ENCODE measurements at regions not wholly inside any gene's neighbourhood (a gene's known extent, or its start where the extent isn't known, plus 50 kb on each side); places are given as distances from the start of the nearest gene placed in this dataset.

DNA sequence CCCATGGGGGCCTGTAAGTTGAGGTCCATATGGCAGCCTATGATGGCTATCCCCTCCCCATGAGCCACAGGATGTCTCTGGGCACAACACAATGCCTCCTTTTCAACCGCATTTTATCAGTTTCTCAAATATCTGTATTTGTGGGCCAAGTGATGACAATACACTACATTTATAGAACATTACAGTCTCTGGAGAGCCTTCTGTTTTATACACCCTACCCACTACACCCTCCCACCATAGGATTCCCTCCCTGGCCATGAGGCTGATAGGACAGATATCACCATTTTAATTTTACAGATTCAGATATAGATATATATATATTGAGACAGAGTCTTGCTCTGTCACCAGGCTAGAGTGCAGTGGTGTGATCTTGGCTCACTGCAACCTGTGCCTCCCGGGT, 236.8 kb downstream of the ENC1 start:
- Histone ChIP-seq H3K36me3 (ENCODE audit: control insufficient read depth in 2 of 2, insufficient read depth in 2 of 2, low read length in 2 of 2) (no peaks in the 10 kb centered on the region), H3K27ac (ENCODE audit: low read length) (no peak overlapping the region), H3K9ac (ENCODE audit: low read length in 2 of 2) (no peak overlapping the region), H3K9me3 (ENCODE audit: control insufficient read depth in 2 of 2, low read length in 2 of 2) (peaks cover 0 to 4% of the 10 kb centered on the region in 2 donors), H3K4me3 (ENCODE audit: low read length in 2 of 2) (no peak overlapping the region), H3K4me1 (ENCODE audit: control insufficient read depth, insufficient read depth, low read length) (no peaks in the 10 kb centered on the region), H3K27me3 (ENCODE audit: control insufficient read depth in 1 of 2, insufficient read depth in 2 of 2, low read length in 2 of 2) (no peaks in the 10 kb centered on the region)

DNA sequence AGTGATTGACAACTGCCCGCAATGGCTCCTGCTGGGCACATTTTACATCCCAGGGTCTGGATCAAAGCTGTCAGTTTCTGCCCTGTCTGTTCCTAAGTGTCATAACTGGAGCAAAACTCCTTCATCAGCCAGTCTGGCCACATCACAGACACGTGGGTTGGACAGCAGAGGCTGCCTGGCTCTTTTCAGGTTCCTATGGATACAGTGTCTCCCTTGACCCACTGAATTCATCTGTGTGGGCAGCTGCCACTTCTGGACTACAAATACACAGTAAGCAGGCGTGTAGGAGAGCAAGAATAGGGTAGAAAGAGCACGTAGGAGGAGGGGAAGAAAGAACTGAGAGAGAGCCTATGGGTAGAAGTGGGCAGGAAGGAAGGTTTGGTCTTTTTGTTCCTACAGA, 238.0 kb downstream of the ENC1 start:
- H3K4me3 ChIP-seq (ENCODE audit: low read length in 2 of 2), result no peak overlapping the region
- H3K27me3 ChIP-seq (ENCODE audit: control insufficient read depth in 1 of 2, insufficient read depth in 2 of 2, low read length in 2 of 2), result no peaks in the 10 kb centered on the region
- no peak overlapping the region for H3K9ac ChIP-seq (ENCODE audit: low read length in 2 of 2)
- no peak overlapping the region for H3K27ac ChIP-seq (ENCODE audit: low read length)
- H3K9me3 ChIP-seq (ENCODE audit: control insufficient read depth in 2 of 2, low read length in 2 of 2), result peaks cover 0 to 4% of the 10 kb centered on the region in 2 donors
- H3K4me1 ChIP-seq (ENCODE audit: control insufficient read depth, insufficient read depth, low read length), result no peaks in the 10 kb centered on the region
- no peaks in the 10 kb centered on the region for H3K36me3 ChIP-seq (ENCODE audit: control insufficient read depth in 2 of 2, insufficient read depth in 2 of 2, low read length in 2 of 2)

DNA sequence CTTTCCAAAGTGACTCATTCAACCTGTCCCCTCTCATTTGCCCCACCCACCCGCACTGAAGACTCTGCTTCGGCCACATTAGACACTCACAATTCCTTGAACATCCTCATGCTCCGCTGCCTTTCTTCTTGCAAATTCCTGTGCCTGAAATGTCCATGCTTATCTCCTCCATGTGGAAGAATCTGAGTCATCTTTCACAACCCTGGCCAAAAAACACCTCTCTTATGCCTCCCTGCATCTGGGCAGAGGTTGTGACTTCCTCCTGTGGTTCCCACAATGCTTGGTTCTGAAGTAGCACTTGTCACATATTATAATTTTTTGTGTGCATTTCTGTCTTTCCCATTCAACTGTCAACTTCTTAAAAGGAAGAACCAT, 238.6 kb downstream of the ENC1 start:
- Histone ChIP-seq H3K27me3 (ENCODE audit: control insufficient read depth in 1 of 2, insufficient read depth in 2 of 2, low read length in 2 of 2) (no peaks in the 10 kb centered on the region), H3K4me1 (ENCODE audit: control insufficient read depth, insufficient read depth, low read length) (no peaks in the 10 kb centered on the region), H3K4me3 (ENCODE audit: low read length in 2 of 2) (no peak overlapping the region), H3K36me3 (ENCODE audit: control insufficient read depth in 2 of 2, insufficient read depth in 2 of 2, low read length in 2 of 2) (no peaks in the 10 kb centered on the region), H3K9ac (ENCODE audit: low read length in 2 of 2) (no peak overlapping the region), H3K9me3 (ENCODE audit: control insufficient read depth in 2 of 2, low read length in 2 of 2) (peaks cover 0 to 4% of the 10 kb centered on the region in 2 donors), H3K27ac (ENCODE audit: low read length) (no peak overlapping the region)

DNA sequence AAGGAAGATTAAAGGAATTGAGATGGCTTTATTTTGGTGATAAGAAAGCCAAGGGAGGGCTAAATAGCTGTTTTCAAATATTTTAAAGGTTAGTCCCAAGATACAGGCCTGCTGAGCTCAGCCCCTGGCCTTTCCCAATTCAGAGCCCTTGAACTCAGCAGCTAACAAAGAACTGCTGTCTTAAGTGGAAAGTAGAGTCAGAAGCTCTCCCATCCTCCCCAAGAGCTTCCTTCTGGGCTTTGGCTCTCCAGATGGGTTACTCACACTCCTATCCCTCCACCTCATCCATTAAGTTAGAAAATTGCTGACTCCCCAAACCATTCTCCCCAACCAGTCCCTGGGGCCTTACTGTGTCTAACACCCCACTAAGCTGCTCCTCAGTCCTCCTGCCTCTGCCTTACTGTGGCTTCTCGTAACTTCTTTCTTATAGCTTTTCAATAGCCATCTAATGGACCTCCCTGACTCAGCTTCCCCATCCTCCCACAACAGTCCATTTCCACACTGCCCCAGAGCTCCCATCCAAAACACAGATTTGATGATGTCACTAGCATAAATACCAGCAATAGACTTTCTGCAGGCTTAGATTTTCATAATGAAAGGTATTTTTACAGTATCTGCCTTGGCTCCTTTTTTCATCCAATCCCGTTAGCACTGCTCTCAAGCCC, 239.1 kb downstream of the ENC1 start:
- Histone ChIP-seq H3K4me1 (ENCODE audit: control insufficient read depth, insufficient read depth, low read length) (no peaks in the 10 kb centered on the region), H3K4me3 (ENCODE audit: low read length in 2 of 2) (no peak overlapping the region), H3K9me3 (ENCODE audit: control insufficient read depth in 2 of 2, low read length in 2 of 2) (peaks cover 0 to 4% of the 10 kb centered on the region in 2 donors), H3K9ac (ENCODE audit: low read length in 2 of 2) (no peak overlapping the region), H3K27me3 (ENCODE audit: control insufficient read depth in 1 of 2, insufficient read depth in 2 of 2, low read length in 2 of 2) (no peaks in the 10 kb centered on the region), H3K36me3 (ENCODE audit: control insufficient read depth in 2 of 2, insufficient read depth in 2 of 2, low read length in 2 of 2) (no peaks in the 10 kb centered on the region), H3K27ac (ENCODE audit: low read length) (no peak overlapping the region)

DNA sequence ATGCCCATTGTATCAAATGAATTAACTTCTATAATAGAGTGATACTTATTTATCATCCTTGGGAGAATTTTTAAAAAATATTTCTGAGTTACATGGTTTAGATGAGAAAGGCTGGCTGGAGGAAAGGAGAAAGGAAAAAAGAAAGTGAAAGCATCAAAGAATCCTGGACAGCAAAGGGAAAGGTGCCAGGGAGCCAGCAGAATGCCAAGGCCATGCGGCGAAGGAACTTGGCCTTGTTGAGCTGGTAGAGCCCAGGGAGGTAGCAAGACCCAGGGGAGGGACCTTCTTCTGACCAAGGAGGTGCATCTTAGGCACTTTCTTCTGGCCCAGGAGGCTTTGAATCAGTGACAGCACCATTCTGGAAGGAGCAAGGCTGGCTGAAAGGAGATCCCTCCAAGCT, 240.5 kb downstream of the ENC1 start:
- Histone ChIP-seq H3K9ac (ENCODE audit: low read length in 2 of 2) (no peak overlapping the region), H3K9me3 (ENCODE audit: control insufficient read depth in 2 of 2, low read length in 2 of 2) (peaks cover 0 to 4% of the 10 kb centered on the region in 2 donors), H3K27me3 (ENCODE audit: control insufficient read depth in 1 of 2, insufficient read depth in 2 of 2, low read length in 2 of 2) (no peaks in the 10 kb centered on the region), H3K4me3 (ENCODE audit: low read length in 2 of 2) (no peak overlapping the region), H3K27ac (ENCODE audit: low read length) (no peak overlapping the region), H3K36me3 (ENCODE audit: control insufficient read depth in 2 of 2, insufficient read depth in 2 of 2, low read length in 2 of 2) (no peaks in the 10 kb centered on the region), H3K4me1 (ENCODE audit: control insufficient read depth, insufficient read depth, low read length) (no peaks in the 10 kb centered on the region)

DNA sequence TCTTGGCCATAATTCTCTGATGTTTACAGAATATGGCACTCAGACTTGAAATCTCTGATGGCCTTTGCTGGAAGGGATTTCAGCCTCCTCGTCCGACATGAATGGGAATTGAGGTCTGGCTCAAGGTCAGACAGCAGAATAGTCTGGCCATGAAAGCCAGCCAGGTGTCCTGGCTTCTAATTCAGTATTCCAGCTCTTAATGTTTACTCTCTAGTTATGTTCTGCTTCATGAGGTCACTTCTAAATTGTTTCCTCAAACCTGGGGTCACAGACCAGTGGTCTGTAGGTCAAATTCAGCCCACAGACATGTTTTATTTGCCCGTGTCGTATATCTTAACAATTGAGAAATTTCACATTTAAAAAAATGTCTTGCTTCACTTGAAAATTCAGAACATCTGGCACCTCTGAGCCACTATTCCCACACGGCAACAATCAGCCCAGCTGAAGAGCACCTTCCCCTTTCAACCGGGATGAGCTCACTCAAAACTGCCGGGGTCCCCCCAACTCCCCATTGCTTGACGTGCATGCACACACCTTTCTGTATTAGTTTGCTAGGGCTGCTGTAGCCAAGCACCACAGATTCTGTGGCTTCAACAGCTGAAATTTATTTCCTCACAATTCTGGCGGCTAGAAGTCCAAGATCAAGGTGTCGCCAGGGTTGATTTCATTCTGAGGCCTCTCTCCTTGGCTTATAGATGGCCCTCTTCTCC, 243.5 kb downstream of the ENC1 start:
- no peak overlapping the region for H3K27ac ChIP-seq (ENCODE audit: low read length)
- no peaks in the 10 kb centered on the region for H3K4me1 ChIP-seq (ENCODE audit: control insufficient read depth, insufficient read depth, low read length)

DNA sequence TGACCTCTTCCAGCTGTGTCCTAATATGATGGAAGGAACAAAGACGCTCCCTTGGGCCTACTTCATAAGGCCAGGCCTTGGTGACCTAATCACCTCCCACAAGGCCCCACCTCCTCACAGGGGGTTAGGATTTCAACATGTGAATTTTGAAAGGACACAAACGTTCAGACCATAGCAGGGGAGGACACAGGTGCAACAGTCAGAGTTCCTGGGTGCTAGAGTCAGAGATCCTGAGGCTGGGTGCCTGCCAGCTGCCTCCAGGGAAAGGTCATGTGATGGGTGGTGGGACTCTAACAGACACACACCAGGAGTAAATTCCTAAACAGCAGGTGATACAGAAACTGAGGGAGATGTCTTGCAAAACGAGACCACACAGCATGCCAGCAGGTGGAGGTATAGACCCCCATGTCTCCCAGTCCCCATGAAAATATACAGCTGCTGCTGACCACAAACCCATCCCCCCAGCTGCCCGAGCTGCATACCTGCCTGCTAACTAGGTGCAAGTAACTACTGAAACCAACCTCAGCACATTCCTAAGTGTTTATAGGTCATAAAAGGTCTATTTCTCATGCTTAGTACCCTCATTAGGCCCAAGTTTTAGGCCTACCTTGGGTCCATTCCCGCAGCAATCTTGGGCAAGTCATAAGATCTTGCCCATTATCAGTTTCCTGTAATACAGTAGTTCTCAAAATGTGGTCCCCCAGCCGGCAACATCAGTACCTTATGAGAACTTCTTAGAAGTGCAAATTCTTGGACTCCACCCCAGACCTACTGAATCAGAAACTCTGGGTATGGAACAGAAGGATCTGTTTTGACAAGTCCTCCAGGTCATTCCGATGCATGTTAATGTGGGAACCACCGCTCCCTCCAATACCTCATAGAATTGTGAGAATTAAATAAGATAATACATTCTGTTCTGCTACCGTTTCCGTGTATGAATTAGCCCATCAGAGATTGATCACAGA, 245.3 kb downstream of the ENC1 start:
- Histone ChIP-seq H3K4me3 (ENCODE audit: low read length in 2 of 2) (no peak overlapping the region), H3K27ac (ENCODE audit: low read length) (no peak overlapping the region), H3K4me1 (ENCODE audit: control insufficient read depth, insufficient read depth, low read length) (no peaks in the 10 kb centered on the region), H3K36me3 (ENCODE audit: control insufficient read depth in 2 of 2, insufficient read depth in 2 of 2, low read length in 2 of 2) (no peaks in the 10 kb centered on the region), H3K9me3 (ENCODE audit: control insufficient read depth in 2 of 2, low read length in 2 of 2) (peaks cover 0 to 4% of the 10 kb centered on the region in 2 donors), H3K9ac (ENCODE audit: low read length in 2 of 2) (no peak overlapping the region), H3K27me3 (ENCODE audit: control insufficient read depth in 1 of 2, insufficient read depth in 2 of 2, low read length in 2 of 2) (no peaks in the 10 kb centered on the region)

More for the DNA sequence above, 243.5 kb downstream of the ENC1 start:
- Histone ChIP-seq H3K9ac (ENCODE audit: low read length in 2 of 2) (no peak overlapping the region), H3K27me3 (ENCODE audit: control insufficient read depth in 1 of 2, insufficient read depth in 2 of 2, low read length in 2 of 2) (no peaks in the 10 kb centered on the region), H3K4me3 (ENCODE audit: low read length in 2 of 2) (no peak overlapping the region), H3K36me3 (ENCODE audit: control insufficient read depth in 2 of 2, insufficient read depth in 2 of 2, low read length in 2 of 2) (no peaks in the 10 kb centered on the region), H3K9me3 (ENCODE audit: control insufficient read depth in 2 of 2, low read length in 2 of 2) (peaks cover 0 to 4% of the 10 kb centered on the region in 2 donors)

DNA sequence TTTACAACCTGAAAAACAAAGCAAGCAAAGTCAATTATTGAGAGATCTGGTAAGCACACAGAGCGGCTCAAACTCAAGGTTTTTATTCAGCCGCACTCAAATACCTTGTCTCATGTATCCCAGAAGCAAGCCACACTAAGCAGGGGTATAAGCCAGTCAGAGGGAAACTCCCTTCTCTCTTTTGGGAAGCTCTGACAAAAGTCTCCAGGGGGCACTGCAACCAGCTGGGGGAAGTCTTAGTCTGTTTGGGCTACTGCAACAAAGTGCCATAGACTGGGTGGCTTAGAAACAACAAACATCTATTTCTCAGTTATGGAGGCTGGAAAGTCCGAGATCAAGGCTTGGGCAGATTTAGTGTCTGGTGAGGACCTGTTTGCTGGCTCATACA, 246.0 kb downstream of the ENC1 start:
- Histone ChIP-seq H3K9me3 (ENCODE audit: control insufficient read depth in 2 of 2, low read length in 2 of 2) (peaks cover 0 to 4% of the 10 kb centered on the region in 2 donors), H3K27ac (ENCODE audit: low read length) (no peak overlapping the region), H3K36me3 (ENCODE audit: control insufficient read depth in 2 of 2, insufficient read depth in 2 of 2, low read length in 2 of 2) (no peaks in the 10 kb centered on the region), H3K9ac (ENCODE audit: low read length in 2 of 2) (no peak overlapping the region), H3K27me3 (ENCODE audit: control insufficient read depth in 1 of 2, insufficient read depth in 2 of 2, low read length in 2 of 2) (no peaks in the 10 kb centered on the region), H3K4me3 (ENCODE audit: low read length in 2 of 2) (no peak overlapping the region), H3K4me1 (ENCODE audit: control insufficient read depth, insufficient read depth, low read length) (no peaks in the 10 kb centered on the region)

DNA sequence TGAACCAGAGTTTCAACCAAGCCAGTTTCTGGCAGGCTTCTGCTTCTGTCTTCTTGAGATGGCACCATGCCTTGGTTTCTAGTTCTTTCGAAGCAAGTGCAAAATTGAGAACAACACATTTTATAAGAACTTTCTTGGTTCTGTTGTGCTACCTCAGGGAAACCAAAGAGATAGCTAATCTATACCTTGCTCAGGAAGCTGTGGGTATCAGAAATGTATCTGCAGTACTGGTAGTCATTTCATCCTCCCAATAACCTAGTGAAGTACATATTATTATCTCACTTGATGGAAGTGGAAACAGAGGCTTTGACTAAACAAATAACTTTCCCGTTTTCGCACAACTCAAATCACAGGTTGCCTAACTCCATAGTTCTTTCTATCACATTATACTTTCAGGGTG, 246.6 kb downstream of the ENC1 start:
- Histone ChIP-seq H3K9ac (ENCODE audit: low read length in 2 of 2) (no peak overlapping the region), H3K4me1 (ENCODE audit: control insufficient read depth, insufficient read depth, low read length) (no peaks in the 10 kb centered on the region), H3K27ac (ENCODE audit: low read length) (no peak overlapping the region), H3K4me3 (ENCODE audit: low read length in 2 of 2) (no peak overlapping the region), H3K9me3 (ENCODE audit: control insufficient read depth in 2 of 2, low read length in 2 of 2) (no peaks in the 10 kb centered on the region), H3K27me3 (ENCODE audit: control insufficient read depth in 1 of 2, insufficient read depth in 2 of 2, low read length in 2 of 2) (no peaks in the 10 kb centered on the region), H3K36me3 (ENCODE audit: control insufficient read depth in 2 of 2, insufficient read depth in 2 of 2, low read length in 2 of 2) (no peaks in the 10 kb centered on the region)

DNA sequence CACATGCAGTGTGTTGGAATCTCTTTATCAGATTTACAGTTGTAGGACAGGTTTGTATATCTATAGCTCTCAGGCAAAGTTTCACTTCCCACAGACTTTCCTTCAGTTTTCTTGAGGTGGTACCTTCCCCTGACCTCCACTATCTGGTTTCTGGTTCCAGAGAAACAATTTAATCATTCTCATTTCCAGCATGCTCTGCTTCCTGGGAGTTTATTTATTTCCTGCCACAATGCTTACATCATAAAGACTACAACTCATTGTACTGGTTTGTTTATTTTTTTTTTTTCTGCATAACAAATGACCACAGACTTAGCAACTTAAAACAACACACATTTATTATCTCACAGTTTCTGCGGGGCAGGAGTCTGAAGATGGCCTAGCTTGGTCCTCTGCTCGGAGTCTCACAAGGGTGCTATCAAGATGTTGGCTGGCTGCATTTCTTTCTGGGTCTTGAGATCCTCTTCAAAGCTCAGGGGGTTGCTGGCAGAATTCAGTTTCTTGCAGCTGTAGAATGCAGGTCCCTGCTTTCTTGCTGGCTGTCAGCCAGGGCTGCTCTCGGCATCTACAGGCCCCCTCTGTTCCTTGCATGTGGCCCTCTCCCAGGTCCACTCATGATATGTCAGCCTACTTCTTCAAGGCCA, 247.7 kb downstream of the ENC1 start:
- no peaks in the 10 kb centered on the region for H3K9me3 ChIP-seq (ENCODE audit: control insufficient read depth in 2 of 2, low read length in 2 of 2)
- H3K36me3 ChIP-seq (ENCODE audit: control insufficient read depth in 2 of 2, insufficient read depth in 2 of 2, low read length in 2 of 2), result no peaks in the 10 kb centered on the region
- H3K4me3 ChIP-seq (ENCODE audit: low read length in 2 of 2), result no peak overlapping the region
- H3K27me3 ChIP-seq (ENCODE audit: control insufficient read depth in 1 of 2, insufficient read depth in 2 of 2, low read length in 2 of 2), result no peaks in the 10 kb centered on the region
- no peaks in the 10 kb centered on the region for H3K4me1 ChIP-seq (ENCODE audit: control insufficient read depth, insufficient read depth, low read length)
- H3K9ac ChIP-seq (ENCODE audit: low read length in 2 of 2), result no peak overlapping the region
- H3K27ac ChIP-seq (ENCODE audit: low read length), result no peak overlapping the region
